ENCODE measurements at regions not wholly inside any gene's neighbourhood (a gene's known extent, or its start where the extent isn't known, plus 50 kb on each side); places are given as distances from the start of the nearest gene placed in this dataset.

DNA sequence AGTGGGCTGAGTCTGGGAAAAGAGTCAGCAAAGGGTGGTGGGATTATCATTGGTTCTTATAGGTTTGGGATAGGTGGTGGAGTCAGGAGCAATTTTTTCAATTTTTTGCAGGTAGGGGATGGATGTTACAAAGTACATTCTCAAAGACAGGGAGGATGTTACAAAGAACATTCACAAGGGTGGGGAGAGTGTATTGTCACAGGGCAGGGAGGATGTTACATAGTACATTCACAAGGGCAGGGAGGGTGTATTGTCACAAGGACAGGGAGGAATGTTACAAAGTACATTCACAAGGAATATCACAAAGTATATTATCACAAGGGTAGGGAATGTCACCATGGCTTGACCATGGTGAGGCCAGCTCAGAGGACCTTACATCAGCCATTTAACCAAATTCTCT lies 58.6 kb upstream of the WDR75 start:
- TF ChIP-seq, protein P1, sequence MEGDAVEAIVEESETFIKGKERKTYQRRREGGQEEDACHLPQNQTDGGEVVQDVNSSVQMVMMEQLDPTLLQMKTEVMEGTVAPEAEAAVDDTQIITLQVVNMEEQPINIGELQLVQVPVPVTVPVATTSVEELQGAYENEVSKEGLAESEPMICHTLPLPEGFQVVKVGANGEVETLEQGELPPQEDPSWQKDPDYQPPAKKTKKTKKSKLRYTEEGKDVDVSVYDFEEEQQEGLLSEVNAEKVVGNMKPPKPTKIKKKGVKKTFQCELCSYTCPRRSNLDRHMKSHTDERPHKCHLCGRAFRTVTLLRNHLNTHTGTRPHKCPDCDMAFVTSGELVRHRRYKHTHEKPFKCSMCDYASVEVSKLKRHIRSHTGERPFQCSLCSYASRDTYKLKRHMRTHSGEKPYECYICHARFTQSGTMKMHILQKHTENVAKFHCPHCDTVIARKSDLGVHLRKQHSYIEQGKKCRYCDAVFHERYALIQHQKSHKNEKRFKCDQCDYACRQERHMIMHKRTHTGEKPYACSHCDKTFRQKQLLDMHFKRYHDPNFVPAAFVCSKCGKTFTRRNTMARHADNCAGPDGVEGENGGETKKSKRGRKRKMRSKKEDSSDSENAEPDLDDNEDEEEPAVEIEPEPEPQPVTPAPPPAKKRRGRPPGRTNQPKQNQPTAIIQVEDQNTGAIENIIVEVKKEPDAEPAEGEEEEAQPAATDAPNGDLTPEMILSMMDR (IDR thresholded peaks at IDR 0.05), result no peak
- TF ChIP-seq POLR2A (IDR thresholded peaks at IDR 0.05), result no peak

All from heart left ventricle (tissue), 13 donors.